ENCODE measurements at regions not wholly inside any gene's neighbourhood (a gene's known extent, or its start where the extent isn't known, plus 50 kb on each side); places are given as distances from the start of the nearest gene placed in this dataset.
"Not testable (repeated sequence)": the region's sequence is repeated elsewhere in the genome, so short reads cannot be mapped to it uniquely, and the experiment has no call there.

DNA sequence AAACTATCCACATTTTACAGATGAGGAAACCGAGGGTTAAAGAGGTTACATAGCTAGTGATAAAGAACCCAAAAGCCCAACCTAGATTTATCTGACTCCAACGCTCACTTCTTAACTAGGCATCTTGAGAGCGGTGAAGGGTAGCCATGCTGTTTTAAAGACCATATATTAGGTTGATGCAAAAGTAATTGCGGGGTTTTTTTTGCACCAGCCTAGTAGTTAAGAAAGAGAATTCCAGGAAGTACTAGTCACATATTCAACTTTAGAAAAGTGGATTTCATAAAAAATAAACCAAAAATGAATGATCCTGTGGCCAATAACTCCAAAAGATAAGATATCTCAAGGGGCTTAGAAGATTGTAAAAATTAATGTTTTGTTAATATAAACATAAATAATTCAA is 162.1 kb downstream of the GLUL start:
- H3F3A ChIP-seq (ENCODE audit: insufficient read depth, low read length), result no peaks in the 10 kb centered on the region
- no peak for TF ChIP-seq EZH2phosphoT487 (IDR thresholded peaks at IDR 0.05; ENCODE audit: low read length)
- TF ChIP-seq EZH2 (optimal IDR thresholded peaks at IDR 0.05; ENCODE audit: low read depth, low read length), result no peak
- TF ChIP-seq, protein P1, sequence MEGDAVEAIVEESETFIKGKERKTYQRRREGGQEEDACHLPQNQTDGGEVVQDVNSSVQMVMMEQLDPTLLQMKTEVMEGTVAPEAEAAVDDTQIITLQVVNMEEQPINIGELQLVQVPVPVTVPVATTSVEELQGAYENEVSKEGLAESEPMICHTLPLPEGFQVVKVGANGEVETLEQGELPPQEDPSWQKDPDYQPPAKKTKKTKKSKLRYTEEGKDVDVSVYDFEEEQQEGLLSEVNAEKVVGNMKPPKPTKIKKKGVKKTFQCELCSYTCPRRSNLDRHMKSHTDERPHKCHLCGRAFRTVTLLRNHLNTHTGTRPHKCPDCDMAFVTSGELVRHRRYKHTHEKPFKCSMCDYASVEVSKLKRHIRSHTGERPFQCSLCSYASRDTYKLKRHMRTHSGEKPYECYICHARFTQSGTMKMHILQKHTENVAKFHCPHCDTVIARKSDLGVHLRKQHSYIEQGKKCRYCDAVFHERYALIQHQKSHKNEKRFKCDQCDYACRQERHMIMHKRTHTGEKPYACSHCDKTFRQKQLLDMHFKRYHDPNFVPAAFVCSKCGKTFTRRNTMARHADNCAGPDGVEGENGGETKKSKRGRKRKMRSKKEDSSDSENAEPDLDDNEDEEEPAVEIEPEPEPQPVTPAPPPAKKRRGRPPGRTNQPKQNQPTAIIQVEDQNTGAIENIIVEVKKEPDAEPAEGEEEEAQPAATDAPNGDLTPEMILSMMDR (IDR thresholded peaks at IDR 0.05; ENCODE audit: low read length), result no peak
- no peaks in the 10 kb centered on the region for H3K36me3 ChIP-seq (replicated peaks; ENCODE audit: insufficient read depth, low read length)
- H2AFZ ChIP-seq (ENCODE audit: low read length), result no peak overlapping the region
- H4K20me1 ChIP-seq (ENCODE audit: insufficient read depth, low read length), result no peaks in the 10 kb centered on the region
- H3K4me2 ChIP-seq (ENCODE audit: low read depth, low read length), result no peak overlapping the region
- H3K79me2 ChIP-seq (ENCODE audit: low read length), result no peaks in the 10 kb centered on the region
- H3K4me3 ChIP-seq (ENCODE audit: low read length), result no peak overlapping the region
- H3K27me3 ChIP-seq (replicated peaks; ENCODE audit: insufficient read depth, low read length), result no peaks in the 10 kb centered on the region
- no peak for DNase-seq
- no peaks in the 10 kb centered on the region for H3K4me1 ChIP-seq (ENCODE audit: low read length)
- no peak overlapping the region for H3K9ac ChIP-seq (ENCODE audit: low read length)
- H3K9me3 ChIP-seq (replicated peaks; ENCODE audit: insufficient read depth, low read length), result no peaks in the 10 kb centered on the region
- H3K27ac ChIP-seq (ENCODE audit: low read length), result no peak overlapping the region
- no peaks in the 10 kb centered on the region for H3K9me2 ChIP-seq (replicated peaks; ENCODE audit: insufficient read depth, low read length)

DNA sequence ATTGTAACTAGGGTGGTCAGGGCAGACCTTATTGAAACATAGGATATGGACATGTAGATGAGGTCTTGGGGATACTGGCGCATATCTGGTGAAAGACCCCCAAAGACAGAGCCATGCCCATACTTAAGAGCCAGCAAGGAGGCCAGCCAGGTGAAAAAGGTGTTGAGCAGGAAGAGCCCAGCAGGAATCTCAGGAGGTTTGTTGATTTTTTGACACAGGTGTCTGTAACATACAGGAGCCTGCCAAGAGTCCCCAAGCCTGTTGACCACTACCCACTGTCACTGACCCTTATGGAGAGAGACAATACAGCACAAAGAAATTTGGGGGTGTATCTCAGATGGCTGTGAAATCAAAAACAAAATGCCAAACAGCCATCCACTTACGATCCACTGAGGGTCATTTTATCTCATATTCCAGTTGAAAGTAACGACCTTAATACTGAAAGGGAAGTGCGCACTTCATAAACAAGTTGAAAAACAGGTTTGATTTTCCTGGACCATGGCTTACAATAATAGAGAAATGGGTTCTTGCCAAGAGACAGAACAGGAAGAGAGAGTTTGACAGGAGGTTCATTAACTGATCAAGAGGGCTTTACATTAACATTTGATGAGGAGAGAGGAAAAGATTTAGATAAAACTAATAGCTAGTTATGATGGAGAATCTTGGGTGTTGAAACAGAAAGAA is 163.6 kb downstream of the GLUL start:
- Histone ChIP-seq H3K36me3 (replicated peaks; ENCODE audit: insufficient read depth, low read length) (no peaks in the 10 kb centered on the region), H3K9me3 (replicated peaks; ENCODE audit: insufficient read depth, low read length) (no peaks in the 10 kb centered on the region), H3K4me3 (ENCODE audit: low read length) (no peak overlapping the region), H3K27ac (ENCODE audit: low read length) (no peak overlapping the region), H3K79me2 (ENCODE audit: low read length) (no peaks in the 10 kb centered on the region), H4K20me1 (ENCODE audit: insufficient read depth, low read length) (no peaks in the 10 kb centered on the region), H3K9me2 (replicated peaks; ENCODE audit: insufficient read depth, low read length) (no peaks in the 10 kb centered on the region), H3K9ac (ENCODE audit: low read length) (no peak overlapping the region), H3K27me3 (replicated peaks; ENCODE audit: insufficient read depth, low read length) (no peaks in the 10 kb centered on the region), H3K4me2 (ENCODE audit: low read depth, low read length) (no peak overlapping the region), H2AFZ (ENCODE audit: low read length) (no peak overlapping the region), H3F3A (ENCODE audit: insufficient read depth, low read length) (no peaks in the 10 kb centered on the region), H3K4me1 (ENCODE audit: low read length) (no peaks in the 10 kb centered on the region)
- DNase-seq, result no peak
- TF ChIP-seq EZH2phosphoT487 (IDR thresholded peaks at IDR 0.05; ENCODE audit: low read length) (no peak), EZH2 (optimal IDR thresholded peaks at IDR 0.05; ENCODE audit: low read depth, low read length) (no peak)
- TF ChIP-seq, protein P1 (IDR thresholded peaks at IDR 0.05; ENCODE audit: low read length), result no peak

DNA sequence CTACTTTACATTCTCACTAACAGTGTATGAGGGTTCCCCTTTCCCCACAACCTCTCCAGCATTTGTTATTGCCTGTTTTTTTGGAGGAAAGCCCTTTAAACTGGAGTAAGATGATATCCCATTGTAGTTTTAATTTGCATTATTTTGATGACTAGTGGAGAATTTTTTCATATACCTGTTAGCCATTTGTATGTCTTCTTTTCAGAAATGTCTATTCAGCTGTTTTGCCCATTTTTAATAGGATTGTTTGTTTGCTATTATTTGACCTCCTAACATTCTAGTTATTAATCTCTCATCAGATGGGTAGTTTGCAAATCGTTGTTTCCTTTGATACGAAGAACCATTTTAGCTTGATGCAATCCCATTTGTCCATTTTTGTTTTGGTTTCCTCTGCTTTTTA is 165.0 kb downstream of the GLUL start:
- no peaks in the 10 kb centered on the region for H3K36me3 ChIP-seq (replicated peaks; ENCODE audit: insufficient read depth, low read length)
- TF ChIP-seq EZH2phosphoT487 (IDR thresholded peaks at IDR 0.05; ENCODE audit: low read length) (no peak), EZH2 (optimal IDR thresholded peaks at IDR 0.05; ENCODE audit: low read depth, low read length) (no peak)
- TF ChIP-seq, protein P1 (IDR thresholded peaks at IDR 0.05; ENCODE audit: low read length), result no peak
- no peaks in the 10 kb centered on the region for H3K27me3 ChIP-seq (replicated peaks; ENCODE audit: insufficient read depth, low read length)
- no peak overlapping the region for H3K27ac ChIP-seq (ENCODE audit: low read length)
- H3F3A ChIP-seq (ENCODE audit: insufficient read depth, low read length), result no peaks in the 10 kb centered on the region
- no peaks in the 10 kb centered on the region for H3K79me2 ChIP-seq (ENCODE audit: low read length)
- H3K4me2 ChIP-seq (ENCODE audit: low read depth, low read length), result no peak overlapping the region
- no peaks in the 10 kb centered on the region for H3K9me3 ChIP-seq (replicated peaks; ENCODE audit: insufficient read depth, low read length)
- H3K4me3 ChIP-seq (ENCODE audit: low read length), result no peak overlapping the region
- H3K9ac ChIP-seq (ENCODE audit: low read length), result no peak overlapping the region
- H3K9me2 ChIP-seq (replicated peaks; ENCODE audit: insufficient read depth, low read length), result no peaks in the 10 kb centered on the region
- no peak overlapping the region for H2AFZ ChIP-seq (ENCODE audit: low read length)
- DNase-seq, result no peak
- H4K20me1 ChIP-seq (ENCODE audit: insufficient read depth, low read length), result no peaks in the 10 kb centered on the region
- no peaks in the 10 kb centered on the region for H3K4me1 ChIP-seq (ENCODE audit: low read length)

DNA sequence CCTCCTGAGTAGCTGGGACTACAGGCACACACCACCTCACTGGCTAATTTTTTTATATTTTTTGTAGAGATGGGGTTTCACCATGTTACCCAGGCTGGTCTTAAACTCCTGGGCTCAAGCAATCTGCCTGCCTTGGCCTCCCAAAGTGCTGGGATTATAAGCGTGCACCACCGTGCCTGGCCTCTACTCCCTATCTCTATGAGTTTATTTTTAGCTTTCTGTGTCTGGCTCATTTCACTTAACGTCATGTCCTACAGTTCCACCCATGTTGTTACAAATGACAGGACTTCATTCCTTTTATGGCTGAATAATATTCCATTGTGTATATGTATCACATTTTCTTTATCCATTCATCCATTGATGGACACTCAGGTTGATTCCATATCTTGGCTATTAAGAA is 164.2 kb upstream of the ZNF648 start:
- not testable (repeated sequence) for DNase-seq; H3K4me3 ChIP-seq (ENCODE audit: low read length); H3K4me1 ChIP-seq (ENCODE audit: low read length); H4K20me1 ChIP-seq (ENCODE audit: insufficient read depth, low read length); H3K9me3 ChIP-seq (replicated peaks; ENCODE audit: insufficient read depth, low read length); H3F3A ChIP-seq (ENCODE audit: insufficient read depth, low read length); H3K79me2 ChIP-seq (ENCODE audit: low read length); H3K36me3 ChIP-seq (replicated peaks; ENCODE audit: insufficient read depth, low read length); H3K27ac ChIP-seq (ENCODE audit: low read length); H3K9ac ChIP-seq (ENCODE audit: low read length); H3K4me2 ChIP-seq (ENCODE audit: low read depth, low read length); H3K27me3 ChIP-seq (replicated peaks; ENCODE audit: insufficient read depth, low read length); H3K9me2 ChIP-seq (replicated peaks; ENCODE audit: insufficient read depth, low read length); H2AFZ ChIP-seq (ENCODE audit: low read length)

DNA sequence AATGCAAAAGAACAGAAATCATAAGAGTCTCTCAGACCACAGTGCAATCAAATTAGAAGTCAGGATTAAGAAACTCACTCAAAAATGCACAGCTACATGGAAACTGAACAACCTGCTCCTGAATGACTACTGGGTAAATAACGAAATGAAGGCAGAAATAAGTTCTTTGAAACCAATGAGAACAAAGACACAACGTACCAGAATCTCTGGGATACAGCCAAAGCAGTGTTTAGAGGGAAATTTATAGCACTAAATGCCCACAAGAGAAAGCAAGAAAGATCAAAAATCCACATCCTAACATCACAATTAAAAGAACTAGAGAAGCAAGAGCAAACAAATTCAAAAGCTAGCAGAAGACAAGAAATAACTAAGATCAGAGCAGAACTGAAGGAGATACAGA is 160.5 kb upstream of the ZNF648 start:
- H3K9me3 ChIP-seq (replicated peaks; ENCODE audit: insufficient read depth, low read length); H3K9me2 ChIP-seq (replicated peaks; ENCODE audit: insufficient read depth, low read length); H2AFZ ChIP-seq (ENCODE audit: low read length); H3K9ac ChIP-seq (ENCODE audit: low read length); H3K4me1 ChIP-seq (ENCODE audit: low read length); H3F3A ChIP-seq (ENCODE audit: insufficient read depth, low read length); H3K27ac ChIP-seq (ENCODE audit: low read length); H3K27me3 ChIP-seq (replicated peaks; ENCODE audit: insufficient read depth, low read length); H3K36me3 ChIP-seq (replicated peaks; ENCODE audit: insufficient read depth, low read length); DNase-seq; H3K79me2 ChIP-seq (ENCODE audit: low read length); H3K4me2 ChIP-seq (ENCODE audit: low read depth, low read length); H4K20me1 ChIP-seq (ENCODE audit: insufficient read depth, low read length); H3K4me3 ChIP-seq (ENCODE audit: low read length): not testable (repeated sequence)

All from MM.1S (cell line).